Upper lobe of left lung (tissue), 6 donors: ENCODE measurements at regions not wholly inside any gene's neighbourhood (a gene's known extent, or its start where the extent isn't known, plus 50 kb on each side); places are given as distances from the start of the nearest gene placed in this dataset.

Experiments used
- ATAC-seq, 2 donors: fragments of 200-7000 bp; cut with Tn5 transposase; one replicate each; pipeline ENCODE4 v1.9.1; 2022; ENCODE audit warnings: mild to moderate bottlenecking in 2 of 2, moderate library complexity in 2 of 2; ENCODE audit not compliant: low FRiP score in 2 of 2
- DNase-seq, 2 donors: peaks; one replicate each; pipeline ENCODE4 v3.0.0-alpha.2; 2019 to 2020
- H3K27ac ChIP-seq, 4 donors: fragments of 200-600 bp; sonication (generic); one replicate each; pipeline ENCODE4 v1.5.1; 2016 to 2019
- H3K27me3 ChIP-seq, 4 donors: fragments of 200-600 bp; sonication (generic); one replicate each; pipeline ENCODE4 v1.5.1; 2017 to 2019
- H3K36me3 ChIP-seq, 4 donors: fragments of 200-600 bp; sonication (generic); one replicate each; pipeline ENCODE4 v1.5.1; 2016 to 2019
- H3K4me1 ChIP-seq, 4 donors: fragments of 200-600 bp; sonication (generic); one replicate each; pipeline ENCODE4 v1.5.1; 2018 to 2019
- H3K4me3 ChIP-seq, 4 donors: fragments of 200-600 bp; sonication (generic); one replicate each; pipeline ENCODE4 v1.5.1; 2017 to 2019; ENCODE audit warnings: mild to moderate bottlenecking in 2 of 4, moderate library complexity in 1 of 4
- H3K9me3 ChIP-seq, 4 donors: fragments of 200-600 bp; sonication (generic); one replicate each; pipeline ENCODE4 v1.5.1; 2018 to 2019
- CTCF ChIP-seq, 6 experiments: fragments of 450-650 bp in 4 of 6; fragments of 200-600 bp in 2 of 6; sonication (generic) in 2 of 6; IDR thresholded peaks; one replicate each; pipeline ENCODE4 v1.5.1; 2016 to 2019; ENCODE audit warnings: antibody characterized with exemption in 6 of 6
- EP300 ChIP-seq, 4 donors: sonication (generic); formaldehyde crosslinking; IDR thresholded peaks; one replicate each; pipeline ENCODE4 v1.5.1; 2017; ENCODE audit warnings: antibody characterized with exemption in 4 of 4, control low read depth in 2 of 4
- POLR2A ChIP-seq, 4 donors: fragments of 450-650 bp; IDR thresholded peaks; one replicate each; pipeline ENCODE4 v1.5.1; 2016 to 2017; ENCODE audit warnings: antibody characterized with exemption in 4 of 4, mild to moderate bottlenecking in 2 of 4
- POLR2AphosphoS5 ChIP-seq, 2 donors: sonication (generic); formaldehyde crosslinking; IDR thresholded peaks; one replicate each; pipeline ENCODE4 v1.5.1; 2017; ENCODE audit warnings: antibody characterized with exemption in 2 of 2
- WGBS, 2 donors: methylation state at CpG; one replicate each; pipeline ENCODE4 v1.1.5; 2017 to 2018; 5-methylcytosine and 5-hydroxymethylcytosine counted together
- donor health status: DM: no; HTN: no; CAD: no; lungs with moderate emphysema.
- donor health status: DM: no; HTN: yes; CAD: no; lungs with severe emphysema.

DNA sequence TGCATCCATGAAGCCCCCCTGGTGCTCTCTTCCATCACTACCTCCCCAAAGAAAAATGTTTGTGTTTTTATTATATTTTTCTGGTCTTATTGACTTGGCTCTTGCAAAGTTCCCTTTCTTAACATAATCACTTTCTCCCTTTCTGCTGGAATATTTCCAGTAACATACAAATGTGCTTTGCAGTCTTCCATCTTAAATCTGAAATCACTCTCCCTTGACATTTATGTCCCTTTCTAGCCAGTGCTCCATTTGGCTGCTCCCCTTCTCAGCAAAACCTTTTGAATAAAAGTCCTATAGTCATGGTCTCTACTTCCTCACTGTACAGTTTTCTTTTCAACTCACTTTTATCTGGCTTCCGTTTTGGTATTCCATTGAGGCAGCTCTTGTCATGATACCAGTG, 118.8 kb downstream of the SNAPC1 start:
- WGBS, 2 donors, result 88 to 91% methylated on average over 1 of the region's 1 CpG

GRCh38 chr14:61884711-61885110, 122.5 kb downstream of the SNAPC1 start:
- Histone ChIP-seq H3K27me3 (no peaks in the 10 kb centered on the region), H3K4me1 (no peaks in the 10 kb centered on the region), H3K27ac (no peak overlapping the region), H3K9me3 (no peaks in the 10 kb centered on the region), H3K36me3 (no peaks in the 10 kb centered on the region), H3K4me3 (no peak overlapping the region)
- WGBS, 2 donors, result 62 to 71% methylated on average over 2 of the region's 2 CpGs
- DNase-seq, result no peak
- ATAC-seq, result no peak
- no peak for TF ChIP-seq EP300 (IDR thresholded peaks at IDR 0.05)
- TF ChIP-seq CTCF (IDR thresholded peaks at IDR 0.05), result no peak
- TF ChIP-seq POLR2A (IDR thresholded peaks at IDR 0.05), result no peak
- TF ChIP-seq POLR2AphosphoS5 (IDR thresholded peaks at IDR 0.05), result no peak

More for the DNA sequence above, 118.8 kb downstream of the SNAPC1 start:
- no peak for ATAC-seq
- TF ChIP-seq POLR2AphosphoS5 (IDR thresholded peaks at IDR 0.05), result no peak
- no peak for TF ChIP-seq CTCF (IDR thresholded peaks at IDR 0.05)
- no peak for TF ChIP-seq POLR2A (IDR thresholded peaks at IDR 0.05)
- Histone ChIP-seq H3K27ac (no peak overlapping the region), H3K4me3 (no peak overlapping the region), H3K9me3 (no peaks in the 10 kb centered on the region), H3K36me3 (no peaks in the 10 kb centered on the region), H3K4me1 (no peaks in the 10 kb centered on the region), H3K27me3 (no peaks in the 10 kb centered on the region)
- DNase-seq, result no peak

GRCh38 chr14:61885203-61885961, 123.2 kb downstream of the SNAPC1 start:
- WGBS, 2 donors, result 76 to 85% methylated on average over 2 of the region's 2 CpGs
- TF ChIP-seq CTCF (IDR thresholded peaks at IDR 0.05) (no peak), POLR2AphosphoS5 (IDR thresholded peaks at IDR 0.05) (no peak), POLR2A (IDR thresholded peaks at IDR 0.05) (no peak), EP300 (IDR thresholded peaks at IDR 0.05) (no peak)
- ATAC-seq, result no peak
- Histone ChIP-seq H3K27ac (no peak overlapping the region), H3K27me3 (no peaks in the 10 kb centered on the region), H3K36me3 (no peaks in the 10 kb centered on the region), H3K9me3 (no peaks in the 10 kb centered on the region), H3K4me3 (no peak overlapping the region), H3K4me1 (no peaks in the 10 kb centered on the region)
- no peak for DNase-seq

DNA sequence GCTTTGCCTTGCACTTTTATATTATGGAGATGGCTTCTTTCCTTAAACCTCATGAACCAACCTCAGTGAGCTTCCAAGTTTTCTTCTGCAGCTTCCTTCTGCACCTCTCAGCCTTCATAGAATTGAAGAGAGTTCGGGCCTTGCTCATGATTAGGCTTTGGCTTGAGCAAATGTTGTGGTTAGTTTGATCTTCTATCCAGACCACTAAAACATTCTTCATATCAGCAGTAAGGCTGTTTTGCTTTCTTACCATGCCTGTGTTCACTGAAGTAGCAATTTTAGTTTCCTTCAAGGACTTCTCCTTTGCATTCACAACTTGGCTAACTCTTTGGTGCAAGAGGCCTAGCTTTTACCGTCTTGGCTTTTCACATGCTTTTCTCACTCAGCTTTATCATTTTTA, 125.4 kb downstream of the SNAPC1 start:
- no peaks in the 10 kb centered on the region for H3K4me1 ChIP-seq
- WGBS, 2 donors, result 67 to 80% methylated on average over 2 of the region's 2 CpGs
- no peak for ATAC-seq

GRCh38 chr14:61889914-61890351, 127.7 kb downstream of the SNAPC1 start:
- TF ChIP-seq CTCF (IDR thresholded peaks at IDR 0.05) (no peak), POLR2A (IDR thresholded peaks at IDR 0.05) (no peak), POLR2AphosphoS5 (IDR thresholded peaks at IDR 0.05) (no peak), EP300 (IDR thresholded peaks at IDR 0.05) (no peak)
- no peak overlapping the region for H3K27ac ChIP-seq
- DNase-seq, result no peak

More for the DNA sequence above, 125.4 kb downstream of the SNAPC1 start:
- Histone ChIP-seq H3K9me3 (no peaks in the 10 kb centered on the region), H3K27ac (no peak overlapping the region), H3K36me3 (no peaks in the 10 kb centered on the region), H3K27me3 (no peaks in the 10 kb centered on the region), H3K4me3 (no peak overlapping the region)
- no peak for DNase-seq
- TF ChIP-seq POLR2A (IDR thresholded peaks at IDR 0.05), result no peak

More at GRCh38 chr14:61889914-61890351, 127.7 kb downstream of the SNAPC1 start:
- peak in 1 of 2 donors; percentile 70 for ATAC-seq
- H3K36me3 ChIP-seq, result no peaks in the 10 kb centered on the region
- H3K27me3 ChIP-seq, result no peaks in the 10 kb centered on the region
- WGBS, 2 donors, result 50 to 61% methylated on average over 4 of the region's 4 CpGs
- H3K4me3 ChIP-seq, result no peak overlapping the region
- H3K9me3 ChIP-seq, result no peaks in the 10 kb centered on the region
- H3K4me1 ChIP-seq, result no peaks in the 10 kb centered on the region
